ENCODE measurements at regions not wholly inside any gene's neighbourhood (a gene's known extent, or its start where the extent isn't known, plus 50 kb on each side); places are given as distances from the start of the nearest gene placed in this dataset.

- no peak for TF ChIP-seq CTCF (IDR thresholded peaks at IDR 0.05)
These were observed 367.6 kb upstream of the PRICKLE1 start for GRCh38 chr12:42957136-42957535.

- TF ChIP-seq CTCF (IDR thresholded peaks at IDR 0.05): no peak
These were observed 363.5 kb upstream of the PRICKLE1 start for GRCh38 chr12:42953021-42953420.

GRCh38 chr12:42946871-42947381, 357.4 kb upstream of the PRICKLE1 start:
- TF ChIP-seq CTCF (IDR thresholded peaks at IDR 0.05): no peak

GRCh38 chr12:42945927-42946326, 356.4 kb upstream of the PRICKLE1 start:
- no peak for TF ChIP-seq CTCF (IDR thresholded peaks at IDR 0.05)

- TF ChIP-seq CTCF (IDR thresholded peaks at IDR 0.05): no peak
These were observed 355.0 kb upstream of the PRICKLE1 start for GRCh38 chr12:42944516-42944915.

- TF ChIP-seq CTCF (IDR thresholded peaks at IDR 0.05): no peak
These were observed 347.4 kb upstream of the PRICKLE1 start for GRCh38 chr12:42936991-42937390.

GRCh38 chr12:42936260-42936659, 346.7 kb upstream of the PRICKLE1 start:
- no peak for TF ChIP-seq CTCF (IDR thresholded peaks at IDR 0.05)

- no peak for TF ChIP-seq CTCF (IDR thresholded peaks at IDR 0.05)
These were observed 346.2 kb upstream of the PRICKLE1 start for GRCh38 chr12:42935756-42936155.
